KMS-11 (cell line): ENCODE measurements at regions not wholly inside any gene's neighbourhood (a gene's known extent, or its start where the extent isn't known, plus 50 kb on each side); places are given as distances from the start of the nearest gene placed in this dataset.

Source experiments
- H2AFZ ChIP-seq: fragments of 200-600 bp; sonication (generic); 2 replicates; pipeline ENCODE4 v1.6.1; 2016; ENCODE audit warnings: antibody characterized with exemption, mixed run types, low read depth
- H3K27ac ChIP-seq: fragments of 200-600 bp; sonication (generic); 2 replicates; pipeline ENCODE4 v1.6.1; 2016; ENCODE audit warnings: mild to moderate bottlenecking, mixed run types
- H3K27me3 ChIP-seq: fragments of 200-600 bp; sonication (generic); 2 replicates; pipeline ENCODE4 v1.6.1; 2017; ENCODE audit warnings: mild to moderate bottlenecking, low read depth, mixed run types, moderate library complexity; ENCODE audit not compliant: insufficient read depth
- H3K36me3 ChIP-seq: fragments of 200-600 bp; sonication (generic); 2 replicates; pipeline ENCODE4 v1.6.1; 2017; ENCODE audit warnings: mild to moderate bottlenecking, mixed run types; ENCODE audit not compliant: insufficient read depth
- H3K4me1 ChIP-seq: fragments of 200-600 bp; sonication (generic); 2 replicates; pipeline ENCODE4 v1.6.1; 2016; ENCODE audit warnings: mild to moderate bottlenecking, low read depth, mixed run types; ENCODE audit not compliant: poor library complexity, severe bottlenecking
- H3K4me2 ChIP-seq: fragments of 200-600 bp; sonication (generic); 2 replicates; pipeline ENCODE4 v1.7.0; 2016; ENCODE audit warnings: mild to moderate bottlenecking, mixed run types
- H3K4me3 ChIP-seq: fragments of 200-600 bp; sonication (generic); IDR thresholded peaks from 2 replicates; pipeline ENCODE4 v1.6.1; 2017; ENCODE audit warnings: low read depth, low read length, mixed read lengths; ENCODE audit not compliant: insufficient read depth
- H3K79me2 ChIP-seq: fragments of 200-600 bp; sonication (generic); 2 replicates; pipeline ENCODE4 v1.6.1; 2016; ENCODE audit warnings: low read depth, mixed run types; ENCODE audit not compliant: insufficient read depth
- H3K9ac ChIP-seq: fragments of 200-600 bp; sonication (generic); 2 replicates; pipeline ENCODE4 v1.6.1; 2016; ENCODE audit warnings: mild to moderate bottlenecking, mixed run types
- H4K20me1 ChIP-seq: fragments of 200-600 bp; sonication (generic); 2 replicates; pipeline ENCODE4 v1.6.1; 2016; ENCODE audit warnings: mild to moderate bottlenecking, mixed run types; ENCODE audit not compliant: insufficient read depth
- TF ChIP-seq, protein P1 (sequence below): fragments of 200-600 bp; sonication (generic); conservative IDR thresholded peaks from 2 replicates; pipeline ENCODE4 v1.6.1; 2017; ENCODE audit warnings: low read depth, mild to moderate bottlenecking, antibody characterized with exemption, low read length, moderate library complexity, mixed read lengths

- no peaks in the 10 kb centered on the region for H3K4me1 ChIP-seq
- H3K4me3 ChIP-seq, result no peak overlapping the region
- TF ChIP-seq, protein P1, sequence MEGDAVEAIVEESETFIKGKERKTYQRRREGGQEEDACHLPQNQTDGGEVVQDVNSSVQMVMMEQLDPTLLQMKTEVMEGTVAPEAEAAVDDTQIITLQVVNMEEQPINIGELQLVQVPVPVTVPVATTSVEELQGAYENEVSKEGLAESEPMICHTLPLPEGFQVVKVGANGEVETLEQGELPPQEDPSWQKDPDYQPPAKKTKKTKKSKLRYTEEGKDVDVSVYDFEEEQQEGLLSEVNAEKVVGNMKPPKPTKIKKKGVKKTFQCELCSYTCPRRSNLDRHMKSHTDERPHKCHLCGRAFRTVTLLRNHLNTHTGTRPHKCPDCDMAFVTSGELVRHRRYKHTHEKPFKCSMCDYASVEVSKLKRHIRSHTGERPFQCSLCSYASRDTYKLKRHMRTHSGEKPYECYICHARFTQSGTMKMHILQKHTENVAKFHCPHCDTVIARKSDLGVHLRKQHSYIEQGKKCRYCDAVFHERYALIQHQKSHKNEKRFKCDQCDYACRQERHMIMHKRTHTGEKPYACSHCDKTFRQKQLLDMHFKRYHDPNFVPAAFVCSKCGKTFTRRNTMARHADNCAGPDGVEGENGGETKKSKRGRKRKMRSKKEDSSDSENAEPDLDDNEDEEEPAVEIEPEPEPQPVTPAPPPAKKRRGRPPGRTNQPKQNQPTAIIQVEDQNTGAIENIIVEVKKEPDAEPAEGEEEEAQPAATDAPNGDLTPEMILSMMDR, result no peak
- no peaks in the 10 kb centered on the region for H3K27me3 ChIP-seq
- H3K27ac ChIP-seq, result no peak overlapping the region
- no peaks in the 10 kb centered on the region for H4K20me1 ChIP-seq
- H3K36me3 ChIP-seq, result no peaks in the 10 kb centered on the region
- H2AFZ ChIP-seq, result no peak overlapping the region
- H3K4me2 ChIP-seq, result no peak overlapping the region
- no peaks in the 10 kb centered on the region for H3K79me2 ChIP-seq
- no peak overlapping the region for H3K9ac ChIP-seq
Measured at GRCh38 chr5:135648116-135648515, 69.3 kb upstream of the CXCL14 start.

- Histone ChIP-seq H3K27ac (no peak overlapping the region), H3K4me2 (no peak overlapping the region), H3K79me2 (no peaks in the 10 kb centered on the region), H4K20me1 (no peaks in the 10 kb centered on the region), H3K9ac (no peak overlapping the region), H2AFZ (no peak overlapping the region), H3K27me3 (no peaks in the 10 kb centered on the region), H3K36me3 (no peaks in the 10 kb centered on the region), H3K4me3 (no peak overlapping the region), H3K4me1 (no peaks in the 10 kb centered on the region)
- TF ChIP-seq, protein P1, result no peak
Measured at GRCh38 chr5:135645336-135646180, 66.8 kb upstream of the CXCL14 start.

DNA sequence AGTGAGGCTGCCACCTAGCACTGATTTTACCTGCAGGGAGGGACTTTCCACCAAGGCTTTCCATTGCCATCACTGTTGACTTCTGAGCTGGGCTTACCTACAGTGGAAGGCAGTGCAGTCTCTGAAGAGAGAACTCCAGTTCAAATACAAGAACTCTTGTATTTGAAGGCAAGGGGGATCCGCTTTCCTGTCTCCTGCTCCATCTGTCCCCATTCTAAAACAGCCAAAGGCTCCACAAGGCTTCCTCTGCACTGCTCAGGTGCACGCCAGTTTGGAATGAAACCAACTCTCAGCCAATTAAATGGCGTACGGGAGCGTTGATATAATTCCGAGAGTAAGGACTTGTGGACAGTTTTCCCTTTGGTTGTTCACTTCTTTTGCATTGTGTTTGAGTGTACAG is 66.0 kb upstream of the CXCL14 start:
- Histone ChIP-seq H3K79me2 (no peaks in the 10 kb centered on the region), H3K36me3 (no peaks in the 10 kb centered on the region), H3K4me2 (no peak overlapping the region), H3K27me3 (no peaks in the 10 kb centered on the region), H3K4me3 (no peak overlapping the region), H3K27ac (no peak overlapping the region), H2AFZ (no peak overlapping the region), H4K20me1 (no peaks in the 10 kb centered on the region), H3K9ac (no peak overlapping the region), H3K4me1 (no peaks in the 10 kb centered on the region)
- TF ChIP-seq, protein P1, result no peak

DNA sequence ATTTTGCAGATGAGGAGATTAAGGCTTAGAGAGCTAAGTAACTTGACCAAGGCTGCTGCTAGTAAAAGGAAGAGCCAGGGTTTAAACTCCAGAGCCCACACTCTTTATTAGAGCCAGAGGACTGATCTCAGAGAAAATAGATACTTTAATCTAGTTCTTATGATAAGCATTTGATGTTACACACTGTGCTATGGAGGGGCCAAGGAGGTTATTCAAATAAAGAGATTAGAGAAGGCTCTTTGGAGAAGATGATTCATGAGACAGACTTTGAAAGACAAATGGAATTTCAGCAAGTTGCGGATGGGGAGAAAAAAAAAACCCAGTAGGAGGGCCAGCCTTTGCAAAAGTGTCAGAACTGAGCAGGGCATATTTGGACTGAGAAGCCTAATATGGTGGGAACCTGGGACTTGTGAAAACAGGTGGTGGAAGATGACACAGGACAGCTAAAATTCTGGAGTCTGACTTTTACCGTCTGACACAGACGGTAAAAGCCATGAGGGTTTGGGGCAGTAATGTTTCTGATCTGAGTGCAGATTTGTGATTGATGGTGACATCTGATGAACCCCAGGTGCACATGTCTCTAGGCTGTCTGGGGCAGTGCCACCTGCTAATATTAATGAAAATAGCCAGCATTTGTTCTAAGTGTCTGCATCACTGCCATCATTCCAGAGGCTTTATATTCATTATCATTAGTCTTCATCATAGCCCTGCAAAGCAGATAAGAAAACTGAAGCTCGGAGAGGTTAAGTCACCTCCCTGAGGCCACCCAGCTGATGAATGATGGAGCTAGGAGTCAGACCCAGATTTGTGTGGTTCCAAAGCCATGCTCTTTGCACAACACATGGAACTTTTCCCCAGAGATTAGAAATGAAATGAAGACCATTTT is 65.3 kb upstream of the CXCL14 start:
- Histone ChIP-seq H2AFZ (no peak overlapping the region), H3K9ac (no peak overlapping the region), H4K20me1 (no peaks in the 10 kb centered on the region), H3K36me3 (no peaks in the 10 kb centered on the region), H3K79me2 (no peaks in the 10 kb centered on the region), H3K27me3 (no peaks in the 10 kb centered on the region), H3K27ac (no peak overlapping the region), H3K4me2 (no peak overlapping the region), H3K4me1 (no peaks in the 10 kb centered on the region), H3K4me3 (no peak overlapping the region)
- TF ChIP-seq, protein P1, result no peak
